ENCODE measurements at regions not wholly inside any gene's neighbourhood (a gene's known extent, or its start where the extent isn't known, plus 50 kb on each side); places are given as distances from the start of the nearest gene placed in this dataset.

DNA sequence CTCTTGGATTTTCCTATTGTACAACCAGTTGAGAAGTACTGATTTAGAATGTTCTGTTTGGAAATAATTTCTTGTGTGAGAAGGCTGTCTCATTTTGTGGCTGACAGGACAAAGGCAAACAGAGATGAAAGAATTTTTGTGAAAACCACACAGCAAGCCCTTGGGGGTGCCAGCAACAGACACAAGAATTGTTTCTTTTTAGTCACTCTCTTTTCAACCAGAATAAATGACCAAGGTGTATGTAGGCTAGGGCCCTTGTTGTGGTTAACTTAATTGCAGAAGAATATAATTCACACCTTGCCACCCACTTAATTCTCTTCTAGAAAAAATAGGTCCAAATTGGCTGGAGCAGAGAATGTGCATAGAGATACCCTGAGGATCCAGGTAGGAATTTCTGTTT is 329.4 kb upstream of the TBC1D5 start:
- H3K27me3 ChIP-seq (ENCODE audit: low read length), result no peaks in the 10 kb centered on the region
- H3K9me3 ChIP-seq (ENCODE audit: insufficient read depth, low read length), result no peaks in the 10 kb centered on the region
- no peak overlapping the region for H3K4me3 ChIP-seq (ENCODE audit: insufficient read depth, low read length, poor library complexity, severe bottlenecking)
- H3K9ac ChIP-seq (ENCODE audit: low read length), result no peak overlapping the region
- H3K27ac ChIP-seq (ENCODE audit: low read depth, low read length), result no peak overlapping the region
- H3K79me2 ChIP-seq (ENCODE audit: insufficient read depth, low read length), result no peaks in the 10 kb centered on the region
- H4K20me1 ChIP-seq (ENCODE audit: low read depth, low read length), result no peaks in the 10 kb centered on the region
- H3K36me3 ChIP-seq (ENCODE audit: low read length), result no peaks in the 10 kb centered on the region
- no peak overlapping the region for H2AFZ ChIP-seq (ENCODE audit: low read depth, low read length, severe bottlenecking)
- H3F3A ChIP-seq (ENCODE audit: insufficient read depth), result no peaks in the 10 kb centered on the region
- no peak for TF ChIP-seq EZH2phosphoT487 (conservative IDR thresholded peaks at IDR 0.05; ENCODE audit: low read length)
- TF ChIP-seq, protein P1, sequence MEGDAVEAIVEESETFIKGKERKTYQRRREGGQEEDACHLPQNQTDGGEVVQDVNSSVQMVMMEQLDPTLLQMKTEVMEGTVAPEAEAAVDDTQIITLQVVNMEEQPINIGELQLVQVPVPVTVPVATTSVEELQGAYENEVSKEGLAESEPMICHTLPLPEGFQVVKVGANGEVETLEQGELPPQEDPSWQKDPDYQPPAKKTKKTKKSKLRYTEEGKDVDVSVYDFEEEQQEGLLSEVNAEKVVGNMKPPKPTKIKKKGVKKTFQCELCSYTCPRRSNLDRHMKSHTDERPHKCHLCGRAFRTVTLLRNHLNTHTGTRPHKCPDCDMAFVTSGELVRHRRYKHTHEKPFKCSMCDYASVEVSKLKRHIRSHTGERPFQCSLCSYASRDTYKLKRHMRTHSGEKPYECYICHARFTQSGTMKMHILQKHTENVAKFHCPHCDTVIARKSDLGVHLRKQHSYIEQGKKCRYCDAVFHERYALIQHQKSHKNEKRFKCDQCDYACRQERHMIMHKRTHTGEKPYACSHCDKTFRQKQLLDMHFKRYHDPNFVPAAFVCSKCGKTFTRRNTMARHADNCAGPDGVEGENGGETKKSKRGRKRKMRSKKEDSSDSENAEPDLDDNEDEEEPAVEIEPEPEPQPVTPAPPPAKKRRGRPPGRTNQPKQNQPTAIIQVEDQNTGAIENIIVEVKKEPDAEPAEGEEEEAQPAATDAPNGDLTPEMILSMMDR (IDR thresholded peaks at IDR 0.05; ENCODE audit: insufficient read depth, low read length, poor library complexity, severe bottlenecking), result no peak
- 0 out of 2 replicates have a peak, but pooled peaks cover 5% of the 10 kb centered on the region for H3K9me2 ChIP-seq (replicated peaks; ENCODE audit: insufficient read depth, low read length)
- no peak overlapping the region for H3K4me2 ChIP-seq (ENCODE audit: low read depth, low read length, poor library complexity, severe bottlenecking)

DNA sequence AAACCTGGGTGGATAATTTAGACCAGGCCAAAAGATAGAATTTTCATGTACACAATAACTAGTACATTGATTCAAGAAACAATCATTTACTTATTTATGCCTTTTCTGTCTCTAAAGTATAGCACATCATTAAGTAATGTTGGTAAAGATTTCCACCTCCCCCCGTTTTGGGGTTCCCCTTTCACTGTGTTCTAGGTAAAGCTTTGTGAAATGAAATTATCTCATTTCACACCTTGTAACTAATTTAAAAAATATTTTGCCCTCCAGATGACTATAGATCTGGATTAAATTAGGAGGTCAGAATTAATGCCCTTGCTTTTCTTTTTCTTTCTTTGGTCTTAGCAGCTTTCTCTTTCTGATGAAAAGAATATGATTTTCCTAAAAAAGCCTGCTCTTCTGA is 328.5 kb upstream of the TBC1D5 start:
- no peaks in the 10 kb centered on the region for H3K36me3 ChIP-seq (ENCODE audit: low read length)
- H3K79me2 ChIP-seq (ENCODE audit: insufficient read depth, low read length), result no peaks in the 10 kb centered on the region
- no peak overlapping the region for H2AFZ ChIP-seq (ENCODE audit: low read depth, low read length, severe bottlenecking)
- H3K9me2 ChIP-seq (replicated peaks; ENCODE audit: insufficient read depth, low read length), result 0 out of 2 replicates have a peak, but pooled peaks cover 5% of the 10 kb centered on the region
- no peaks in the 10 kb centered on the region for H3F3A ChIP-seq (ENCODE audit: insufficient read depth)
- no peak overlapping the region for H3K9ac ChIP-seq (ENCODE audit: low read length)
- no peak overlapping the region for H3K4me2 ChIP-seq (ENCODE audit: low read depth, low read length, poor library complexity, severe bottlenecking)
- H4K20me1 ChIP-seq (ENCODE audit: low read depth, low read length), result no peaks in the 10 kb centered on the region
- H3K27me3 ChIP-seq (ENCODE audit: low read length), result no peaks in the 10 kb centered on the region
- TF ChIP-seq, protein P1 (IDR thresholded peaks at IDR 0.05; ENCODE audit: insufficient read depth, low read length, poor library complexity, severe bottlenecking), result no peak
- no peak for TF ChIP-seq EZH2phosphoT487 (conservative IDR thresholded peaks at IDR 0.05; ENCODE audit: low read length)
- no peak overlapping the region for H3K27ac ChIP-seq (ENCODE audit: low read depth, low read length)
- H3K9me3 ChIP-seq (ENCODE audit: insufficient read depth, low read length), result no peaks in the 10 kb centered on the region
- H3K4me3 ChIP-seq (ENCODE audit: insufficient read depth, low read length, poor library complexity, severe bottlenecking), result no peak overlapping the region

DNA sequence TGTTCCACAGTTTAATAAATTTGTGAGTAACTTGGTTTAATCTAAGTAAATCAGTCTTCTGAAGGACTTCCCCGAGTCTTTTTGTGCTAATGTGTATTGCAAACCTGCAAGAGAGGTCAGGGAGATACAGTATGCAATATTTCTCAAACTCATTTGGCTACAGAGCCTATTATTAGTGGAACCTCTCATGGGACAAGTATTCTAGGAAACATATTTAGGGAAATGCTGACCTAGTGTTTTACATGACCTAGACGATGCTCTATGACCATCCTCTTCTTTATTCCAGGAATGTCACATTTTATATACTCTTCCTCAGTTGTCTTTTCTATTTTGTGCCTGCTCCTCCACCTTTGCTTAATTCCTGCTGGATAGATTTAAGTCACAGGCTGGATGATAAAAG is 327.8 kb upstream of the TBC1D5 start:
- H3K9ac ChIP-seq (ENCODE audit: low read length), result no peak overlapping the region
- no peaks in the 10 kb centered on the region for H3K79me2 ChIP-seq (ENCODE audit: insufficient read depth, low read length)
- no peaks in the 10 kb centered on the region for H4K20me1 ChIP-seq (ENCODE audit: low read depth, low read length)
- TF ChIP-seq, protein P1 (IDR thresholded peaks at IDR 0.05; ENCODE audit: insufficient read depth, low read length, poor library complexity, severe bottlenecking), result no peak
- no peak for TF ChIP-seq EZH2phosphoT487 (conservative IDR thresholded peaks at IDR 0.05; ENCODE audit: low read length)
- no peaks in the 10 kb centered on the region for H3K27me3 ChIP-seq (ENCODE audit: low read length)
- H3K27ac ChIP-seq (ENCODE audit: low read depth, low read length), result no peak overlapping the region
- no peak overlapping the region for H2AFZ ChIP-seq (ENCODE audit: low read depth, low read length, severe bottlenecking)
- no peaks in the 10 kb centered on the region for H3K9me3 ChIP-seq (ENCODE audit: insufficient read depth, low read length)
- H3K9me2 ChIP-seq (replicated peaks; ENCODE audit: insufficient read depth, low read length), result 0 out of 2 replicates have a peak, but pooled peaks cover 5% of the 10 kb centered on the region
- H3K36me3 ChIP-seq (ENCODE audit: low read length), result no peaks in the 10 kb centered on the region
- no peaks in the 10 kb centered on the region for H3F3A ChIP-seq (ENCODE audit: insufficient read depth)
- H3K4me2 ChIP-seq (ENCODE audit: low read depth, low read length, poor library complexity, severe bottlenecking), result no peak overlapping the region
- H3K4me3 ChIP-seq (ENCODE audit: insufficient read depth, low read length, poor library complexity, severe bottlenecking), result no peak overlapping the region

Measured in SU-DHL-6 (cell line).